ENCODE measurements at regions not wholly inside any gene's neighbourhood (a gene's known extent, or its start where the extent isn't known, plus 50 kb on each side); places are given as distances from the start of the nearest gene placed in this dataset.

- Histone ChIP-seq H3K4me3 (ENCODE audit: insufficient read length, low read depth) (no peak overlapping the region), H3K36me3 (ENCODE audit: insufficient read depth, insufficient read length, low read length) (no peaks in the 10 kb centered on the region), H3K9ac (ENCODE audit: insufficient read length, low read depth) (no peak overlapping the region), H3K27me3 (ENCODE audit: insufficient read depth, insufficient read length) (peaks cover 36% of the 10 kb centered on the region), H3K9me3 (ENCODE audit: insufficient read depth, low read length) (no peaks in the 10 kb centered on the region), H3K4me1 (ENCODE audit: insufficient read depth, insufficient read length) (no peaks in the 10 kb centered on the region)
- TF ChIP-seq ZNF274 (IDR thresholded peaks at IDR 0.05; ENCODE audit: low read depth, low read length) (no peak), YY1 (IDR thresholded peaks at IDR 0.05; ENCODE audit: insufficient read depth, insufficient read length) (no peak), SUZ12 (IDR thresholded peaks at IDR 0.05; ENCODE audit: extremely low read depth, insufficient read depth, insufficient read length) (no peak)
- no peak for DNase-seq (ENCODE audit: low read depth, low spot score)
These were observed 52.8 kb upstream of the ZFAND3 start for GRCh38 chr6:37766717-37767116.

- no peak for DNase-seq (ENCODE audit: low read depth, low spot score)
- H3K4me1 ChIP-seq (ENCODE audit: insufficient read depth, insufficient read length): no peaks in the 10 kb centered on the region
- no peaks in the 10 kb centered on the region for H3K36me3 ChIP-seq (ENCODE audit: insufficient read depth, insufficient read length, low read length)
- H3K9me3 ChIP-seq (ENCODE audit: insufficient read depth, low read length): no peaks in the 10 kb centered on the region
- no peak overlapping the region for H3K4me3 ChIP-seq (ENCODE audit: insufficient read length, low read depth)
- H3K9ac ChIP-seq (ENCODE audit: insufficient read length, low read depth): no peak overlapping the region
- H3K27me3 ChIP-seq (ENCODE audit: insufficient read depth, insufficient read length): peaks cover 50% of the 10 kb centered on the region
- TF ChIP-seq YY1 (IDR thresholded peaks at IDR 0.05; ENCODE audit: insufficient read depth, insufficient read length) (no peak), SUZ12 (IDR thresholded peaks at IDR 0.05; ENCODE audit: extremely low read depth, insufficient read depth, insufficient read length) (no peak), ZNF274 (IDR thresholded peaks at IDR 0.05; ENCODE audit: low read depth, low read length) (no peak)
These were observed 54.2 kb upstream of the ZFAND3 start for GRCh38 chr6:37765182-37765775.

- TF ChIP-seq SUZ12 (IDR thresholded peaks at IDR 0.05; ENCODE audit: extremely low read depth, insufficient read depth, insufficient read length) (no peak), YY1 (IDR thresholded peaks at IDR 0.05; ENCODE audit: insufficient read depth, insufficient read length) (no peak), ZNF274 (IDR thresholded peaks at IDR 0.05; ENCODE audit: low read depth, low read length) (no peak)
- no peaks in the 10 kb centered on the region for H3K4me1 ChIP-seq (ENCODE audit: insufficient read depth, insufficient read length)
- H3K36me3 ChIP-seq (ENCODE audit: insufficient read depth, insufficient read length, low read length): no peaks in the 10 kb centered on the region
- no peak overlapping the region for H3K9ac ChIP-seq (ENCODE audit: insufficient read length, low read depth)
- DNase-seq (ENCODE audit: low read depth, low spot score): no peak
- H3K9me3 ChIP-seq (ENCODE audit: insufficient read depth, low read length): no peaks in the 10 kb centered on the region
- peaks cover 58% of the 10 kb centered on the region for H3K27me3 ChIP-seq (ENCODE audit: insufficient read depth, insufficient read length)
- H3K4me3 ChIP-seq (ENCODE audit: insufficient read length, low read depth): no peak overlapping the region
These were observed 56.1 kb upstream of the ZFAND3 start for GRCh38 chr6:37763413-37763812.

- Histone ChIP-seq H3K4me3 (ENCODE audit: insufficient read length, low read depth) (no peak overlapping the region), H3K9ac (ENCODE audit: insufficient read length, low read depth) (no peak overlapping the region), H3K4me1 (ENCODE audit: insufficient read depth, insufficient read length) (no peaks in the 10 kb centered on the region), H3K27me3 (ENCODE audit: insufficient read depth, insufficient read length) (peaks cover 62% of the 10 kb centered on the region), H3K36me3 (ENCODE audit: insufficient read depth, insufficient read length, low read length) (no peaks in the 10 kb centered on the region), H3K9me3 (ENCODE audit: insufficient read depth, low read length) (no peaks in the 10 kb centered on the region)
- DNase-seq (ENCODE audit: low read depth, low spot score): no peak
- TF ChIP-seq SUZ12 (IDR thresholded peaks at IDR 0.05; ENCODE audit: extremely low read depth, insufficient read depth, insufficient read length) (no peak), YY1 (IDR thresholded peaks at IDR 0.05; ENCODE audit: insufficient read depth, insufficient read length) (no peak), ZNF274 (IDR thresholded peaks at IDR 0.05; ENCODE audit: low read depth, low read length) (no peak)
These were observed 56.7 kb upstream of the ZFAND3 start for GRCh38 chr6:37762806-37763205.

GRCh38 chr6:37761554-37762271, 57.8 kb upstream of the ZFAND3 start:
- Histone ChIP-seq H3K4me1 (ENCODE audit: insufficient read depth, insufficient read length) (no peaks in the 10 kb centered on the region), H3K9ac (ENCODE audit: insufficient read length, low read depth) (no peak overlapping the region), H3K36me3 (ENCODE audit: insufficient read depth, insufficient read length, low read length) (no peaks in the 10 kb centered on the region), H3K4me3 (ENCODE audit: insufficient read length, low read depth) (no peak overlapping the region), H3K9me3 (ENCODE audit: insufficient read depth, low read length) (no peaks in the 10 kb centered on the region), H3K27me3 (ENCODE audit: insufficient read depth, insufficient read length) (peaks cover 62% of the 10 kb centered on the region)
- DNase-seq (ENCODE audit: low read depth, low spot score): no peak
- TF ChIP-seq SUZ12 (IDR thresholded peaks at IDR 0.05; ENCODE audit: extremely low read depth, insufficient read depth, insufficient read length): no peak
- no peak for TF ChIP-seq YY1 (IDR thresholded peaks at IDR 0.05; ENCODE audit: insufficient read depth, insufficient read length)
- TF ChIP-seq ZNF274 (IDR thresholded peaks at IDR 0.05; ENCODE audit: low read depth, low read length): no peak

GRCh38 chr6:37759221-37760144, 60.0 kb upstream of the ZFAND3 start:
- H3K9ac ChIP-seq (ENCODE audit: insufficient read length, low read depth): no peak overlapping the region
- no peaks in the 10 kb centered on the region for H3K36me3 ChIP-seq (ENCODE audit: insufficient read depth, insufficient read length, low read length)
- peaks cover 70% of the 10 kb centered on the region for H3K27me3 ChIP-seq (ENCODE audit: insufficient read depth, insufficient read length)
- H3K4me3 ChIP-seq (ENCODE audit: insufficient read length, low read depth): no peak overlapping the region
- H3K4me1 ChIP-seq (ENCODE audit: insufficient read depth, insufficient read length): no peaks in the 10 kb centered on the region
- DNase-seq (ENCODE audit: low read depth, low spot score): no peak
- TF ChIP-seq YY1 (IDR thresholded peaks at IDR 0.05; ENCODE audit: insufficient read depth, insufficient read length): no peak
- TF ChIP-seq SUZ12 (IDR thresholded peaks at IDR 0.05; ENCODE audit: extremely low read depth, insufficient read depth, insufficient read length): no peak
- TF ChIP-seq ZNF274 (IDR thresholded peaks at IDR 0.05; ENCODE audit: low read depth, low read length): no peak
- no peaks in the 10 kb centered on the region for H3K9me3 ChIP-seq (ENCODE audit: insufficient read depth, low read length)

- peaks cover 63% of the 10 kb centered on the region for H3K27me3 ChIP-seq (ENCODE audit: insufficient read depth, insufficient read length)
- TF ChIP-seq ZNF274 (IDR thresholded peaks at IDR 0.05; ENCODE audit: low read depth, low read length): no peak
- no peak for TF ChIP-seq YY1 (IDR thresholded peaks at IDR 0.05; ENCODE audit: insufficient read depth, insufficient read length)
- TF ChIP-seq SUZ12 (IDR thresholded peaks at IDR 0.05; ENCODE audit: extremely low read depth, insufficient read depth, insufficient read length): no peak
- H3K9me3 ChIP-seq (ENCODE audit: insufficient read depth, low read length): no peaks in the 10 kb centered on the region
- no peak overlapping the region for H3K9ac ChIP-seq (ENCODE audit: insufficient read length, low read depth)
- H3K4me1 ChIP-seq (ENCODE audit: insufficient read depth, insufficient read length): no peaks in the 10 kb centered on the region
- no peak overlapping the region for H3K4me3 ChIP-seq (ENCODE audit: insufficient read length, low read depth)
- H3K36me3 ChIP-seq (ENCODE audit: insufficient read depth, insufficient read length, low read length): no peaks in the 10 kb centered on the region
- DNase-seq (ENCODE audit: low read depth, low spot score): no peak
These were observed 60.9 kb upstream of the ZFAND3 start for GRCh38 chr6:37758647-37759046.
